ENCODE measurements at regions not wholly inside any gene's neighbourhood (a gene's known extent, or its start where the extent isn't known, plus 50 kb on each side); places are given as distances from the start of the nearest gene placed in this dataset.
A peak's percentile ranks its signal among the peaks of the same experiment; 100 is the strongest.
"Not testable (repeated sequence)": the region's sequence is repeated elsewhere in the genome, so short reads cannot be mapped to it uniquely, and the experiment has no call there.

DNA sequence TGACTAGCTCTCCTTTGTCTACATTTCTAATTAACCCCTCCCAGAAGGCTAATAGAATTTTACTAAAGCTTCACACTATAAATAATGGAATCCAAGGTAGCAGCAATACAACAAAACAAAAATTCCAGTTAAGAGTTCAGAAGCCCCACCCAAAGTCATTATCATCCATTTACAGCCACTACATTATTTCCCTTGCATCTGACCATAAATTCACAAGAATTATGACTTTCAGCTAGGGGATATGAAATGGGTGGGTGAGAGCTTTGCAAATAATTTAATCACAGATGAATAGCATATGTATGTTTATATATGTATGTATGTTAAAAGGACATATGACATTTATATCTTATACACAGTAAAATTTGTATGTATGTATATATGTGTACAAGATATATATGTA lies 65.3 kb upstream of the PTGDR start:
- Histone ChIP-seq H3K27ac (no peak overlapping the region), H3K4me3 (no peak overlapping the region)

DNA sequence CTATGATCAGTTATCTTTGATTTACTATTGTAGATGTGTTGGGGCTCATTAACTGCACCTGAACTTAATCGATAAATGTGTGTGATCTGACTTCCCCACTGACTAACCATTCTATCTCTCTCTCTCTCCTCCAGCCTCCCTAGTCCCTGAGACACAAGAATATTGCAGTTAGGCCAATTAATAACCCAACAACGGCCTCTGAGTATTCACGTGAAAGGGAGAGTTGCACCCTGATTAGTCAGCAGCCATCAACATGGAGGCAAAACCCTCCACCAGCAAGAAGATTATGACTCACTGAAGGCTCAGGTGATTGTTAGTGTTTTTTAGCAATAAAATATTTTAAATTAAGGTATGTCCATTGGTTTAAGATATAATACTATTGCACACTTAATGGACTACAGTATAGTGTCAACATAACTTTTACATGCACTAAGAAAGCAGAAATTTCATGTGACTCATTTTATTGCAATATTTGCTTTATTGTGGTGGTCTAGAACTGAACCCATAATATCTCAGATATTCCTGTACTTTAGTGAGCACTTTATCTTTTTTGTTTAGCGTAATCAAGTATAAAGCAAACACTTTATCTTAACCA lies 77.1 kb upstream of the PTGDR start:
- no peak overlapping the region for H3K4me3 ChIP-seq
- no peak overlapping the region for H3K27ac ChIP-seq

DNA sequence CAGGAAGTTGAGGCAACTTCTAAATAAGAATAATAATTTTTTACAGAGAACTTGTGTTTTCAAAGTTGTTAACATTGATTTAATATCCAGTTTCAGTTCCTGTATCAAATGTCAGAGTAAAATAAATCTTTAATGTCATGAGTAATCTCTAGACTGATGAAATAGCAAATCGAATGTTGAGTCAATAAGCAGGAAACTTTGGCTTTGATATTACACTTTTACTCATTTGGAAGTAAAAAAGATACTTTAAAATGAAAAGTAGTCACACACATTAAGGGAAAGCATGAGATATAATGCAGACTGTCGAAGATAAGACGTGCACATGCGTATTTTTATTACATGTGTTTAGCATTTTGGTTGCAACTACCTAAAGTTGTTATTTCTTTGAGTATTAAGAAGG lies 78.2 kb upstream of the PTGDR start:
- no peak overlapping the region for H3K27ac ChIP-seq
- H3K4me3 ChIP-seq: no peak overlapping the region

DNA sequence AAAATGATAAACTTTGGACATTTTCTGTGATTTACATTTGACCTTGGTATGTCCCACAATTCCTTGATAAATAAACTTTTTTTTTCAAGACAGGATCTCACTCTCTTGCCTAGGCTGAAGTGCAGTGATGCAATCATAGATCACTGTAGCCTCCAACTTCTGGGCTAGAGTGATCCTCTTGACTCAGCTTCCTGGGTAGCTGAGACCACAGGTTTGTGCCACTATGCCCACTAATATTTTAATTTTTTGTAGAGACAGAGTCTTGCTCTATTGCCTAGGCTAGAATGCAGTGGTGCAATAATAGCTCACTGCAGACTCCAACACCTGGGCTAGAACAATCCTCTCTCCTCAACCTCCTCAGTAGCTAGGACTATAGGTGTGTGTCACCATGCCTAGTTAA lies 79.1 kb upstream of the PTGDR start:
- no peak overlapping the region for H3K27ac ChIP-seq
- H3K4me3 ChIP-seq: no peak overlapping the region

DNA sequence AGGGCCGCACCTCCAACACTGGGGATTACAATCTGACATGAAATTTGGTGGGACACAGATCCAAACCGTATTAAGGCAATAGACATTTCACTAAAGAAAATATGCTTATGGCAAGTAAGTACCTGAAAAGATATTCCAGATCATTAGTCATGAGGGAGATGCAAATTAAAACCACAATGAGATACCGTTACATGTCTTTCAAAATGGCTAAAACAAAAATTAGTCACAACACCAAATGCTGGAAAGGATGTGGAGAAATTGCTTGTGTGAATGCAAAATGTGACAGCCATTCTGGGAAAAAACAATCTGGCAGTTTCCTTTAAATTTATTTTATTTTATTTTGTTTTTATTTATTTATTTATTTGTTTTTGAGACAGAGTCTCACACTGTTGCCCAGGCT lies 82.3 kb upstream of the PTGDR start:
- Histone ChIP-seq H3K4me3 (no peak overlapping the region), H3K27ac (no peak overlapping the region)

DNA sequence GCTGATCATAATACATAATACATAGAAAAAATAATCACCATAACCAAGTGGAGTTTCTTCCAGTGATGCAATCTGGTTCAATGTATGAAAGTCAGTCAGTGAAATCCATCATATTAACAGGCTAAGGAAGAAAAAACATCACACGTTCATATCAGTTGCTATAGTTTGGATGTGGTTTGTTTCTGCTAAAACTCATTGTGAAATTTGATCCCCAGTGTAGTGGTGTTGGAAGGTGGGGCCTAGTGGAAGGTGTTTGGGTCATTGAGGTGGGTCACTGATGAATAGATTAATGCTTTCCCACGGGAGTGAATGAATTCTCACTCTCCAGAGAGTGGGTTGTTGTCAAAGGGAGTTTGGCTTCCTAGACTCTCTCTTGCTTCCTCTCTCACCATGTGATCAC lies 84.6 kb upstream of the PTGDR start:
- Histone ChIP-seq H3K27ac (no peak overlapping the region), H3K4me3 (no peak overlapping the region)

DNA sequence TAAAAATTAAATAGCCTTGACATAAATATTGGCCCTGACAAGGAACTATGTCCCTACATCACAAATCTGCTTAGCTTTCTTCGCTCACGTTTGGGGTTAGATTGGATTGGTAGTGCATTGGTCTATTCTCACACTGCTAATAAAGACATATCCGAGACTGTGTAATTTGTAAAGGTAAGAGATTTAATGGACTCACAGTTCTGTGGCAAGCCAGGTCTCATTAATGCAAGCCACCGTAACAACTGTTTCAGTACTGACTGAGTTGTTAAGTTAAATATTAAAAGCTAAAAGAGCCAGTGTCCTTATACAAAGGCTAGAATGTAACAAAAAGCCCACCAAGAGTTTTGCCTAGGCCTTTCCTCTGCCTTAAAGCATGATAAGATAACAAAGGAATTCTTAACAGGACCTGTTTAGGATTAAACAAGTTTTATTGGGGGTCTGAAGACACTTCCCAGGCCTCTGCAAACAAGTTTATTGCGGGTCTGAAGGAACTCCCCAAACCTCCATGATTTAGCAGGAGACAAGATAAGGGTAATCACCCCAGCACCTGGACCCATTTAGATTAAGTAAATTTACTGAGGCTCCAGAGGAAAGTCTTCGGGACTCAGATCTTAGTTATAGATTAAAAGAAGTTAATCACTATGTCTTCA lies 88.2 kb upstream of the PTGDR start:
- no peak overlapping the region for H3K4me3 ChIP-seq
- no peak overlapping the region for H3K27ac ChIP-seq

DNA sequence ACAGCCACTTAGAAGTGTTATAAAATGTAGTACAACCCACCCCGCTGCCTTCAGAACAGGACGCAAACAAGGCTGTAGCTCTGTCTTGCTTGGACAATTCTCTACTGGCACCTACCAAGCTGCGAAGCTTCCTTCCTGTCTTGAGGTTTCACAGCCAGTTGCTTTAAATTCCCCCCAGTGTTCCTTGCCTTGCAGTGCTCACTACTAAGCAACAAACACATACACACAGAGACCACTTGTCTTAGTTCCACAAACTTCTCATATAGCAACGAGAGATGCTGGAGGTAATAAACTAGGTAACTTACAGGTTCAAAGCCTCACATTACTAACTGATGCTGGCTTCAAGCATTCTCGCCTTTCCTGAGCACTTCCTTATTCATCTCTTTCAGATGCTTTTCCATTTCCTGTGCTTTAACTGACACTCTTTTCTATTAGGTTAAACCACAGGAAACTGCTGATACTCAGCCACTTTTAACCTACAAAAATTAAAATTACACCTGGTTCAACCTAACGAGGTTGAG lies 91.5 kb upstream of the PTGDR start:
- peak overlapping the region in 5 of 21 experiments; percentile 16 to 77 (median 70) for H3K27ac ChIP-seq
- no peak overlapping the region for H3K4me3 ChIP-seq

DNA sequence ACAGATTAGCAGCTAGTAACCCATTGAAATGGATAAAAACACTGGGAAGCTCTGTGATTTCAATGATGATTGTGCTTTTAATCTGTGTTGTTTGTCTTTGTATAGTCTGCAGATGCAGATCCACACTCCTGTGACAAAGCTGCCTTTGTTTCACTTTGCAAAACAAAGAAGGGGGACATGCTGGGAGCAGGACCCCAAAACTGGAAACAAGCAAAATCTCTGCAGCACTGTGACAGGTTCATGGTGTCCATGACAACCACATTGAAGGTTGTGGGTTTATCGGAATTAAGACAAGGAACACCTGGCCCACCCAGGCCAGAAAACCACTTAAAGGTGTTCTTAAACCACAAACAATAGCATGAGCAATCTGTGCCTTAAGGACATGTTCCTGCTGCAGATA lies 95.6 kb upstream of the PTGDR start:
- H3K4me3 ChIP-seq, H3K27ac ChIP-seq: not testable (repeated sequence)

DNA sequence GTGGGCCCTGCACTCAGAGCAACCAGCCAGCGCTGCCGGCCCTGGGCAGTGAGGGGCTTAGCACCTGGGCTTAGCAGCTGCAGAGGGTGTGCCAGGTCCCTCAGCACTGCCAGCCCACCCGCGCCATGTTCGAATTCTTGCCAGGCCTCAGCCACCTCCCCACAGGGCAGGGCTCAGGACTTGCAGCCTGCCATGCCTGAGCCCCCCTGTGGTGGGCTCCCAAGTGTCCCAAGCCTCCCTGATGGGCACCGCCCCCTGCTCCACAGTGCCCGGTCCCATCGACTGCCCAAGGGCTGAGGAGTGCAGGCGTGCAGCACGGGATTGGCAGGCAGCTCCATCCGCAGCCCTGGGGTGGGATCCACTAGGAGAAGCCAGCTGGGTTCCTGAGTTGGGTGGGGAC lies 98.0 kb upstream of the NID2 start:
- H3K27ac ChIP-seq: no peak overlapping the region
- no peak overlapping the region for H3K4me3 ChIP-seq

DNA sequence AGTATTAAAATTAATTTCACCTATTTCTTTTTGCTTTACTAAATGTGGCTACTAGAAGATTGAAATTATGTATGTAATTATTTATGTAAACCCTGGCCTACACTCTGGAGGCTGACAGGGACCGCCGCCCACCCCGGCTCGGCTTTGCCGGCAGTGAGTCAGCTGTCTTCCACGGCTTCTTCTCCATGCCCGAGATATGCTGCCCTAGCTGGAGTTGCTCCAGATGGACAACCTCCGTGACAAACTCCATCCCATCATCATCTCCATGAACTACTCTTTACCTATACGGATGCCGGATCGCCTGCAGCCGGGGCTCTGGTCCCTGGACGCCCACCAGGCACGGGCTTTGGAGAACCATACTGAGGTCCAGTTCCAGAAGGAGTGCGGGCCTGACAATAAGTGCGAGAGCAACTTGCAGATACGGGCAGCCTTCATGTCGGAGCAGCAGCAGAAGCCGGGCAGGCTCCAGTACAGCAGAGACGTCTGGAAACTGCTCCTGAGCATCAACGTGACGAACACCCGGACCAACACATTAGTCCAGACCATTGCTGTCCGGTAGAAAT lies 86.9 kb upstream of the NID2 start:
- no peak overlapping the region for H3K27ac ChIP-seq
- H3K4me3 ChIP-seq: no peak overlapping the region

DNA sequence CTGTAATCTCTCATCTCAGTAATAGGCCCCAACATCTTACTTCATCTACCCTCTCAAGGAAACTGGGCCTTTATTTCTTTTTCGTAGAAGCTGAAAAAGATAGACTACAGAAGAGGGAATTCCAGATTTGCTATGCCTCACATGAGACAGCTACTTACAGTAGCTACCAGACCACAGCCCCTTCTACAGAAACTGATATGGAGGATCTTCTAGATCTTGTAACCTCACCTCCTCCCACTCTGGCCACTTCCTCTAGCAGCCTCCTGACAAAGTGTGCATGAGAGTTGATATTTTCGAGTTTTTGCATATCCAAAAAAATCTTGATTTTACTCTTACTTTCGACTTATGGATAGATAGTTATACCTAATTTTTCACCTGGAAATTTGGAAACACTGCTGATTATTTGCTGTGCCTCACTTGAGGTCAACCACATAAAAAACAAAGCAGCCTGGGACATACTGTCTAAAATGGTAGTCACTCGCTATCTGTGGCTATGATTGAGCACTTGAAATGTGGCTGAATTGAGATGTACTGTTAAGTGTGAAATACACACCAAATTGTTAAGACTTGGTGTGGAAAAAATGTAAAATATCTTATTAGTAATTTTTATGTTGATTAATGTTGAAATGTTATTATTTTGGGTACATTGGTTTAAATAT lies 86.3 kb upstream of the NID2 start:
- no peak overlapping the region for H3K4me3 ChIP-seq
- H3K27ac ChIP-seq: peak overlapping the region in 3 of 21 experiments; percentile 27 to 31 (median 31)

DNA sequence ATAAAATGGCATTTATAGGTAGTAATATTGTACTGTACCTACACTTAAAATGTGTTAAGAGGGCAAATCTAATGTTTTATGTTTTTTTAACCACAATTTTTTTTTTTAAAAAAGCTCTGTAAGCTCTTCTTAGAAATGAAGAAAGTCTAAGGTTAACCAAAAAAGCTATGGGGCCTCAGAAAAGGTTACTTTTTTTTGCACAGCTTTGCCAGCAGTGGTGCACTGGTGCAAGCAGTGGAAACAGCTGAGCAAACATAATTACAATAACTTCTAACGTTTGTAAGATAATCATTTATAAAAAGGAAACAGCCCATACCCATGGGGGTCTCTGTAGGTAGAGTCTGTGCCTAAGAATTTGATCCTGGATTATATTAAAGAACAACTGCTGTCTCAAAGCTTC lies 85.1 kb upstream of the NID2 start:
- H3K4me3 ChIP-seq: no peak overlapping the region
- peak overlapping the region in 1 of 21 experiments; percentile 31 for H3K27ac ChIP-seq

DNA sequence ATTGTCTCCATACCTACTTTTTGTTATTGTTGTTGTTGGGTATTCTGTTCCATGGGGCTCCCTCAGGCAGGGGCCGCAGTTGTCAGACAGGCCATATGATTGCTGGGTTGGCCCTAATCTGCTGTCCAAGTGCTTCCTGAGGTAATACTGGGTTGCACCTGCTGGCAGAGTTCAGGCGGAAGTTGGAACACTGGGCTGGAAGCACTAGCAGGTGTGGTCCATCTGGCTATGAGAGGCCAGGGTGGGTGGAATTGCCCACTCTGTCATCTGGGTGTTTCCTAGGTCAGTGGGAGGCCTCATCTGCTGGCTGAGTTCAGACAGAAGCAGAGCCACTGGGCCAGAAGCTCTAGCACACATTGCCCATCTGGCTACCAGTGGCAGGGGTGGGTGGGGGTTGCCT lies 81.3 kb upstream of the NID2 start:
- Histone ChIP-seq H3K4me3 (no peak overlapping the region), H3K27ac (no peak overlapping the region)

DNA sequence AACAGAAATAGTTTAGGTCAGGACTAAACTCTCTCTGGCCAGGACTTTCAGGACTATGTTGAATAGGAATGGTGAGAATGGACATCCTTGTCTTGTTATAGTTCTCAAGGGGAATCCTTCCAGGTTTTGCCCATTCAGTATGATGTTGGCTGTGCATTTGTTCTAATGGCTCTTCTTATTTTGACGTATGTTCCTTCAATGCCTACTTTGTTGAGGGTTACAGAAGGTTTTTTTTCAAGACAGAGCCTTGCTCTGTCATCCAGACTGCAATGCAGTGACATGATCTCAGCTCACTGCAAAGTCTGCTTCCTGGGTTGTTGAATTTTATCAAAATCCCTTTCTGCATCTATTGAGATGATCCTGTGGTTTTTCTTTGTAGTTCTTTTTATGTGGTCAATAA lies 79.5 kb upstream of the NID2 start:
- Histone ChIP-seq H3K4me3 (no peak overlapping the region), H3K27ac (no peak overlapping the region)

DNA sequence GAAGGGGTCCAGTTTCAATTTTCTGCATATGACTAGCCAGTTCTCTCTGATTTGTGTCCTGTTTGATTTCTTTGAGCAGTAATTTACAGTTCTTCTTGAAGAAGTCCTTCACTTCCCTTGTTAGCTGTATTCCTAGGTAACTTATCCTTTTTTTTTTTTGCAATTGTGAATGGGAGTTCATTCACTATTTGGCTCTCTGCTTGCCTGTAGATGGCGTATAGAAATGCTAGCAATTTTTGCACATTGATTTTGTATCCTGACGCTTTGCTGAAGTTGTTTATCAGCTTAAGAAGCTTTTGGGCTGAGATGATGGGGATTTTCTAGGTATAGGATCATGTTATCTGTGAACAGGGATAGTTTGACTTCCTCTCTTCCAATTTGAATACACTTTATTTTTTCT lies 77.6 kb upstream of the NID2 start:
- H3K27ac ChIP-seq: no peak overlapping the region
- no peak overlapping the region for H3K4me3 ChIP-seq

DNA sequence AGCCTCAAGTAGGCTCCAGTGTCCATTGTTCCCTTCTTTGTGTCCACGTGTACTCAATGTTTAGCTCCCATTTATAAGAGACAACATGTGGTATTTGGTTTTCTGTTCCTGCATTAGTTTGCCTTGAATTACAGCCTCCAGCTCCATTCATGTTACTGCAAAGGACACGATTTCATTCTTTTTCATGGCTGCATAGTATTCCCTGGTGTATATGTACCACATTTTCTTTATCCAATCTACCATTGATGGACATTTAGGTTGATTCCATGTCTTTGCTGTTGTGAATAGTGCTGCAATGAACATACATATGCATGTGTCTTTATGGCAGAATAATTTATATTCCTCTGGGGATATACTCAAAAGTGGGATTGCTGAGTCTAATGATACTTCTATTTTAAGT lies 75.2 kb upstream of the NID2 start:
- H3K27ac ChIP-seq, H3K4me3 ChIP-seq: not testable (repeated sequence)

DNA sequence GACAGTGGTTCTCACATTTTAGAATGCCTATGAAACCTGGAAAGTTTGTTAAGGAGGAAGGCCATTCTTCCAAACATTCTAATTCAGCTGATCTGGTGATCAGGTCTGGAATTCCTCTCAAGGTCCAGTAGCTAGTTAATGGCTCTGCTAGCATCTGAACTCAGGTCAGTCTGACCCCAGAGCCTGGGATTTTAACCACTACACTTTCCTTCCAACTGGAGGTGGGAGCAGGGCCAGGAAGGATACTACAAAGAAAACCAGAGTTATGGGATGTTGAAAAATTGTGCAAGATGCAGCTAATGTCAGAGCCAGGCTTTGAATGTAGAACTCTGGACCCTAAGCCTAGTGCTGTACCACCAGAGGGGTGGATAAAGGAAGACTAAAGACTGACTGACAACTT lies 73.6 kb upstream of the NID2 start:
- Histone ChIP-seq H3K4me3 (no peak overlapping the region), H3K27ac (no peak overlapping the region)

DNA sequence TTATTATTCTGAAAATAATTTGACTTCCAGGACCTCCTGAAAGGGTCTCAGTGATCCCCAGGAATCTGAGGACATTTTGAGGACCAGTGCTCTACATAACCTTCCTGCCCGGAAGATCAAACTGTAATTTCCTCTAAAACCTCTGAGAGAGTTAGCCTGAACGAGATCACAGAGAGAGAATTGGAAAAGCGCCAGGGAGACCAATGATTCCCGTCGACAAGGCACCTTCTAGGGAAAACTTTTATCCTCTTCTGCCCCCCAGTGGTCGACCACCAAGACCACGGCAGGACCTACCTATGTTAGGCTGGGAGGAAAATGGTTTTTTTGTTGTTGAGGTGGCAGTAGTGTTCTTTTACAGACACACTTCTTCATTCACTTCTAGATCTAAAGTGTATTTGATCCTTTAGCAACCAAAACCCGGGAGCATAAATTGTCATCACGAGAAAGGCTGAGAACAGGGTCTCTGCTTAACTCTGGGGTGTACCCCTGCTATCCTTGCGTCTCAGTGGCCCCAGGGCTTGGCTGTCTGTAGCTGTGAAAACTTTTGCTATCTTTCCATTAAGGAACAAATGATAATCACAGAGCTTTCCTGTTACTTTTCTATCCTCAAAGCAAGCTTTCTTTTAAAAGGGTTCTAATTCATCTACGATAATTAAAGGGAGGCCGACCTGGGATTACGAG lies 62.9 kb upstream of the NID2 start:
- no peak overlapping the region for H3K4me3 ChIP-seq

DNA sequence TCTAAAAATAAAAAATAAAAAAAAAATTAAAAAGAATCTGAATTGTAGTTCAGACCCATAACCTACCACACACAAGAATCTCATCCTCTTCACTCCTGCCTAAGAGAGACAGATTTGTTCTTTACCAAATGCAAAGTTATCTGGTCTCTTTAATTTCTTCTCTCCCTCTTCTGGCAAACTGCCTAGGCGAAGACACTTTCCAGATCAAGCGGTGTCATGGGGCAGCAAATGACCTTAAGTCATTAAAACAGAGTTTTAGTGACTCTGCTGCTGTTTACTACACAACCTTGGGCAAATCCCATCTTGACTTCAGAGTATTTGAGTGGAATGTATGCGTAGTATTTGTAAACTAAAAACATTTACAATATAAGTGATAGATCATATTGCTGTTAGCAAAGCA lies 60.9 kb upstream of the NID2 start:
- no peak overlapping the region for H3K4me3 ChIP-seq
- no peak overlapping the region for H3K27ac ChIP-seq

More for the DNA sequence above, 62.9 kb upstream of the NID2 start:
- H3K27ac ChIP-seq: no peak overlapping the region
